LNCaP clone FGC (cell line): ENCODE measurements at regions not wholly inside any gene's neighbourhood (a gene's known extent, or its start where the extent isn't known, plus 50 kb on each side); places are given as distances from the start of the nearest gene placed in this dataset.

Experiments
- DNase-seq: peaks from one replicate; pipeline ENCODE4 v3.0.0-alpha.2; 2011; ENCODE audit warnings: low read depth
- H3K4me3 ChIP-seq: 2 replicates; pipeline ENCODE4 v1.5.1; 2011; ENCODE audit warnings: mild to moderate bottlenecking, low read depth, low read length, control low read depth
- TF ChIP-seq, protein P1 (sequence below): IDR thresholded peaks from 2 replicates; pipeline ENCODE4 v1.5.1; 2012; ENCODE audit warnings: mild to moderate bottlenecking; ENCODE audit not compliant: control insufficient read depth, insufficient read depth; ENCODE audit errors: extremely low read depth

DNA sequence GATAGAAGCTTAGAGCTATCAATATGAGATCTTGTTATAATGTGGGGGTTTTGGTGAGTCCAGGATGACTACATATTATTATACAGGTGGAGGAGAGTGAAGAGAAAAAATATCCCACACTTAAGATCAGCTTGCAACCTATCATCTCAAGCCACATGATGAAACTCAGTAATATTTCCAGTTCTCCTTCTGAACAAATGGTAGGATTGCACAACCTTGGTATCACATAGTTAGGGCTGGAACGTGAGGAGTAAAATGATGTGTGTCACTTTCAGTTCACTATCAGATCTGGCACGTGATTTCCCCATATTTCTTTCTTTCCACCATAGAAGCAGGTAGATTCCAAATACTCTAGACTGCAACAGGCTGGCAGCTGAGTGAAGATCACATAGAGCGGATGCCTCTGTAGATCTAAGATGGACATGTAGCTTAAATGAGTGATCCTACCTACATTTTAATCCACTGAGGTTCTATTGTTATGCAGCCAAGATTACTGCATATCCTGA is 150.6 kb upstream of the ANKRD50 start:
- TF ChIP-seq, protein P1, sequence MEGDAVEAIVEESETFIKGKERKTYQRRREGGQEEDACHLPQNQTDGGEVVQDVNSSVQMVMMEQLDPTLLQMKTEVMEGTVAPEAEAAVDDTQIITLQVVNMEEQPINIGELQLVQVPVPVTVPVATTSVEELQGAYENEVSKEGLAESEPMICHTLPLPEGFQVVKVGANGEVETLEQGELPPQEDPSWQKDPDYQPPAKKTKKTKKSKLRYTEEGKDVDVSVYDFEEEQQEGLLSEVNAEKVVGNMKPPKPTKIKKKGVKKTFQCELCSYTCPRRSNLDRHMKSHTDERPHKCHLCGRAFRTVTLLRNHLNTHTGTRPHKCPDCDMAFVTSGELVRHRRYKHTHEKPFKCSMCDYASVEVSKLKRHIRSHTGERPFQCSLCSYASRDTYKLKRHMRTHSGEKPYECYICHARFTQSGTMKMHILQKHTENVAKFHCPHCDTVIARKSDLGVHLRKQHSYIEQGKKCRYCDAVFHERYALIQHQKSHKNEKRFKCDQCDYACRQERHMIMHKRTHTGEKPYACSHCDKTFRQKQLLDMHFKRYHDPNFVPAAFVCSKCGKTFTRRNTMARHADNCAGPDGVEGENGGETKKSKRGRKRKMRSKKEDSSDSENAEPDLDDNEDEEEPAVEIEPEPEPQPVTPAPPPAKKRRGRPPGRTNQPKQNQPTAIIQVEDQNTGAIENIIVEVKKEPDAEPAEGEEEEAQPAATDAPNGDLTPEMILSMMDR = no peak
- no peak overlapping the region for H3K4me3 ChIP-seq
- no peak for DNase-seq

DNA sequence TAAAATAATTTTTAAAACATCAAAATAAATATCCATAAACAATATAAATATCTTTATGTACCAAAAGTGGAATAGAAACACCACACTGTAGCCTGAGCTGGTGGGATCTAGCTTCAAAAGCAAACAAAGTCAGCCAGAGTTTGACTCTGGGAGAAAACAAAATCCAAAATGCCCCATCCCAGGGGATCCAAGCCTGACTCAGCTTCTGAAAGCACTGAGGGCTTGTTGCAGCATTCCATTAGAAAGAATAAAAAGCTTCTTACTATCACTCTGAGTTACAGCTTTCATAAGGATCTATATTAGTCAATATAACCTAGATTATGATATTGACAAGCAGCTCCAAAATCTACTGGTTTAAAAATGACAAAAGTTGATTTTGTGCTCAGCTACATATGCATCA is 149.7 kb upstream of the ANKRD50 start:
- TF ChIP-seq, protein P1 = no peak
- no peak overlapping the region for H3K4me3 ChIP-seq
- no peak for DNase-seq

DNA sequence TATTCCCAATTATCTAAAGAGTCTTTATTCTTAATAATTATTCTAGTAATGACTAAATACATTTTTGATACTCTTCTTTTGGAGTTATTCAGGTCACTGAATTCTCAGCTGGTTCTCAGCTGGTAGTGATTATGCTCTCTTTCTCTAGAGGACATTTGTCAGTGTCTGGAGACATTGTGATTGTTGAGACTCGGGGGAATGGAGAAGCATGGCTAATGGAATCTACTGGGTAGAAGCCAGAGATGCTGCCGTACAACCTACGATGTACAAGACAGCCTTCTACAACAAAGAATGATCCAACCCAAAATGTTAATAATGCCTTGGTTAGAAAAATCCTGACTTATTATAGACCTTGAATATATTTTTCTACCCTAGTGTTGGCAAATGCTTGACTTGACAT is 149.2 kb upstream of the ANKRD50 start:
- no peak overlapping the region for H3K4me3 ChIP-seq
- TF ChIP-seq, protein P1 = no peak
- no peak for DNase-seq

DNA sequence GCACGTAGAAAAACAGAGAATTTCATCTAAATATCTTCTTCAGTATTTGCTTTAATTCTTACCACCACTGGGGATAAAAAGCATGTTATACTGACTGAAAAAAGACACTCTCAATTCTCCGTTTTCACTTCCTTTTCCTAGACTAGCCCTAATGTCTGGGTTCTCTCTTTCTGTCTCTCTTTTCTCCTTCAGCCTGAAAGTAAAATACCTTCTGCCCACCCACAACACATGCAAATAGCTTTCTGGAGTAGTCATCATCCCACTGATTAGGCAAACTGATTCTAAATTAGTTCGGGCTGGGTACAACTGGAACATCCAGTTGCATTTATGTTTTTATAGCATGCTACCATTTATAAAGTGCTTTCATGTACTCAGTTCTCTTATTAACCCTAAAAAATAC is 142.4 kb upstream of the ANKRD50 start:
- no peak overlapping the region for H3K4me3 ChIP-seq
- no peak for DNase-seq
- TF ChIP-seq, protein P1 = no peak

DNA sequence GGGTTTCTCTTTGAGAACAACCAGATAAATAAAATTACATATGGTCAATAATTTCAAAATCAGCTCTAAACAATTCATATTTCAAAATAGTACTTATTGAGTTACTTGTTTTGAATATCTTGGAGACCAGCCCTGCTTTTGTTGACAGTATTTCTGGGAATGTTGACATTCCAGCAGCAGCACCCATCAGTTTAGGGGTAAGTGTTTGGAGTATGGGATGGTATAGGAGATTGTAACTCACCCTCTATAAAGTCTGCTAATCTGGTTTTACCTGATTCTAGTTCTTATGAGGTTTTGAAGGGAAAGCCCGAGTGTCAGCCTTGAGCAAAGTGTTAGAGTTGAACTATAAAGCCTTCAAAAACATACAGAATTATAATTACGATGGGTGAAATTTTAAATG is 139.2 kb upstream of the ANKRD50 start:
- DNase-seq = peak; percentile 67
- TF ChIP-seq, protein P1 = no peak
- no peak overlapping the region for H3K4me3 ChIP-seq

DNA sequence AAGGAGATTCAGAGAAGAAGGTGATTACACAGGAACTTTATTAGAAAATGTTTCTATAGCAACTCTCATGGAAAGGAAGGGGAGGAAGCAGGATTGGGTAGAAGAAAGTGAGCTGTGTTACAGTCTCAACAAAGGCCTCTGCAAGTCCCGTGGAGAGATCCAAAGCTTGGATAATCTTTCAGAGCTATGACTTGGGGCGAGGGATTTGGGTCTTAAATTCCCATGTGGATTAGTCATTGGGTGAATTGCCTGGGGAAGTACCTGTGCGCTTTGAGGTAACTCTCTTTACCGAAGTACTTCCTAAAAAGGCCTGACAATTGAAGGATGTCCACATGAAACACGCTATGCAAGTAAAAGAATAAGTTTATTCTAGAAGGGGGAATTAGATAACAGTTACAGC is 133.8 kb upstream of the ANKRD50 start:
- DNase-seq = no peak

DNA sequence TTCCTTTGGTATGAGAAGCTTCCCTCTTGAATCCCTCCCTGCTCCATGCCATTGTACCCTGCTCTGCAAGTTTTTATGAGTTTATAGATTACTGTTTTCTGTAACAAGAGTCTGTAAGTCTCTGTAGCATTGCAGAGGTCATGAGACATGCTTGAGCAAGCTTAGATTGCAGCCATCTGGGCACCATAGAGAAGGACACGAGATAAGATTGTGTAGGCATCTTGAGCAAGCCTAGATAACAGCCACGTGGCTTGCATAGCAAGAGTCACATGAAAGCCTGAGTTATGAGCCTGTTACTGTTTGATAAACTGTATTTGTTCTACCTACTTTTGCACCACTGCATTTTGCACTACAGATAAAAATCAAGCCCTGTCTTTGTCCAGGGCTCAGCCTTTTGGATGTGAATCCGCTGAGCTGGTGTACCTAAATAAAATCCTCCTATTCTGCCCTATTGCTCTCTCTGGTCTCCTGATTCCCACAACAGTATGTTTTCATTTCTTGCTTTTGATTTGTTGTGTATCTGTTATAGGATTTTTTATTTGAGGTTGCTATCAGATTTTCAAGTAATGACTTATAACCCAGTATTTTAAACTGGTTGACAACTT is 127.4 kb upstream of the ANKRD50 start:
- TF ChIP-seq, protein P1 = no peak
- H3K4me3 ChIP-seq = no peak overlapping the region
- DNase-seq = no peak

More for the DNA sequence above, 133.8 kb upstream of the ANKRD50 start:
- TF ChIP-seq, protein P1 = no peak
- no peak overlapping the region for H3K4me3 ChIP-seq
